GM18858 (cell line): ENCODE measurements at regions not wholly inside any gene's neighbourhood (a gene's known extent, or its start where the extent isn't known, plus 50 kb on each side); places are given as distances from the start of the nearest gene placed in this dataset.
A peak's percentile ranks its signal among the peaks of the same experiment; 100 is the strongest.
"Not testable (repeated sequence)": the region's sequence is repeated elsewhere in the genome, so short reads cannot be mapped to it uniquely, and the experiment has no call there.

Experiments
- ATAC-seq: cut with Tn5 transposase; IDR thresholded peaks from one replicate; pipeline ENCODE4 v1.9.1; 2021; ENCODE audit not compliant: unreplicated experiment

- ATAC-seq = no peak
Measured at GRCh38 chr12:102669056-102669455, 188.7 kb upstream of the IGF1 start.

- not testable (repeated sequence) for ATAC-seq
Measured at GRCh38 chr12:102666176-102666575, 185.8 kb upstream of the IGF1 start.

DNA sequence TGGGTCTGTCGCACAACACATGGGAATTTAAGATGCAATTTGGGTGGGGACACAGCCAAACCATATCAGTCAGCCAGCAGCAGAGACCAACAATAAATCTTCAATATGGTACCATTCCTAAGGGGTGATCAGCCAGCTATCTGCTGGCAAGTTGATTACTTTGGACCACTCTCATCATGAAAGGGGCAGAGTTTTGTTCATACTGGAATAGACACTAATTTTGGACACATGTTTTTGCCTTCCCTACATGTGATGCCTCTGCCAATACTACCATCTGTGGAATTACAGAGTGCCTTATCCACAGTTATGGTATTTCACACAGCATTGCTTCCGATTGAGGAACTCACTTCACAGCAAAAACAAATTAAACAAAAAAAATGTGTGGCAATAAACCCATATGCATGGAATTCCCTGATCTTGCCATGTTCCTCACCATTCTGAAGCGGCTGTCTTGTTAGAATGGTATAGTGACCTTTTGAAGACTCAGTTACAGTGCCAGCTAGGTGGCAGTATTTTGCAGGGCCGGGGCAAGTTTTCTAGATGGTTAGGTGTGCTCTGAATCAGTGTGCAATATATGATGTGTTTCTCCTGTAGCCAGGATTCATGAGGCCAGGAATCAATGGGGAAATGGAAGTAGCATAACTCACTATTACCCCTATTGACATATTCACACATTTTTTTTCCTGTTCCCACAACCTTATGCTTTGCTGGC is 179.0 kb upstream of the IGF1 start:
- ATAC-seq = no peak

- ATAC-seq = no peak
Measured at GRCh38 chr12:102653406-102653805, 173.0 kb upstream of the IGF1 start.

DNA sequence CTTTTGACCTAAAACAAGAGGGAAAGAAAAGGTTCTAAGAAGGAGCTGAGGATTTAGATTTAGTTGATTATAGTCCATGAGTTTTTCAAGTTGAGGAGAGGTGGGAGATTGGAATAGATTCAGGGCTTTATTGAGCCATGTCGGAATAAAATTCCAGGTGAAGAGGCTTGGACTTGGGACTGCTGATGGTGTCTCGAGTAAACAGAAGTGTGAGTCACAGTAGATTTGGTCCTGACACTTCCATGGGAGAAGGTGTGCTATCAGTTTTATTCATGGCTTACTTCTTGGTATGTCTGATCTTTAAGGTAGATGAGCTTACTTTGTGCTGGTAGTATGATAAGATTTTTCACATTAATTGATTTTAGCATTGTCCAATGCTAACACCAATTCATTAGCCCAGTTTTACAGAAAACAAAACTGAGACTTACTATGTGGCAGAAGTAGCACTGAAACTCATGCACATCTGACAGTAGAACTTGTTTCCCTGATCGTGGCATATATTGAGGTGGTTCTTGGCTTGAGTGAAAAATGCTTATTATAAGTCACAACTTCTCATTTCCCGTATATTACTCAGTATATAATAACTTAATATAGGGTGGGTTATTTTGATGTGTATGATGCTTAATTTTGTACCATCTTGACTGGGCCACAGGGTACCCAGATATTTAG is 172.4 kb upstream of the IGF1 start:
- ATAC-seq = no peak

- no peak for ATAC-seq
Measured at GRCh38 chr12:102645968-102646367, 165.6 kb upstream of the IGF1 start.

GRCh38 chr12:102643879-102644575 is 163.7 kb upstream of the IGF1 start:
- no peak for ATAC-seq

DNA sequence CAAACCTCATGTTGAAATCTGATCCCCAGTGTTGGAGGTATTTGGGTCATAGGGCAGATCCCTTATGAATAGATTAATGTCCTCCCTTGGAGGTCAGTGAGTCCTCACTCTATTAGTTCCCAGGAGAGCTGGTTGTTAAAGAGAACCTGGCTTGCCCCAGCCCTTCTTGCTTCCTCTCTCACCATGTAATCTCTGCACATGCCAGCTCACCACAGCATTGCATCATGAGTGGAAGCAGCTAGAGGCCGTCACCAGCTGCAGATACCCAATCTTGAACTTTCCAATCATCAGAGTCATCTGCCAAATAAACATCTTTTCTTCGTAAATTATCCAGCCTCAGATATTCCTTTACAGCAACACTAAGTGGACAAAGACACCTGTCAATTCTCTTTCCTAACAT is 161.8 kb upstream of the IGF1 start:
- ATAC-seq = no peak

GRCh38 chr12:102640658-102641057 is 160.3 kb upstream of the IGF1 start:
- ATAC-seq = peak; percentile 57

GRCh38 chr12:102638777-102639176 is 158.4 kb upstream of the IGF1 start:
- no peak for ATAC-seq

DNA sequence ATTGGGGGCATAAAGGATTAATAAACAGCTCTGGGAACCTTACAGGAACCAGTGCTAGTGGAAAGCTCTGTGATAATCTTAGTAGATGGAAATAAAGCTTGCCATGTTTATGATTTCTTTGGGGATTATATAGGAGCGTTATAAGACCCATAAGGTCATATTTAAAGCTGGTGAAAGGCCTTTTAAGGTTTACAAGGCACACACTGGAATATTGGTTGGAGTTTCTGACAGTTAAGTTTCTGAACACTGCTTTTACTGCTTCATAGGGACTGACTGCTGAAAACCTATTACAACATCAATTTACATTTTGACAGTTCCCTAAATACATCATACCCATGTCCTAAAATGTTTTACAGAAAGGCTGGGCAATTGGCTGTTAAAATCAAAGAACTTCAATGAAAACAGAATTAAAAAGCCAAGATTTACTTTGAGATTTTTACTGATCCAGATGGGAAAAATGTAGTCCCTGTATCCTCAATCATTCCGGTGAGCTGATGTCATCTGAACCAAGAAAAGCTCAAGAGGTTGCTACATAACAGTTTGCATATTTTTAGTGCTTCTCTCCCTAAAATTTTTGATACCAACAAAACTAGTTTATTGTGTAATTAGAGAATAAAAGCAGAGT is 153.7 kb upstream of the IGF1 start:
- no peak for ATAC-seq

DNA sequence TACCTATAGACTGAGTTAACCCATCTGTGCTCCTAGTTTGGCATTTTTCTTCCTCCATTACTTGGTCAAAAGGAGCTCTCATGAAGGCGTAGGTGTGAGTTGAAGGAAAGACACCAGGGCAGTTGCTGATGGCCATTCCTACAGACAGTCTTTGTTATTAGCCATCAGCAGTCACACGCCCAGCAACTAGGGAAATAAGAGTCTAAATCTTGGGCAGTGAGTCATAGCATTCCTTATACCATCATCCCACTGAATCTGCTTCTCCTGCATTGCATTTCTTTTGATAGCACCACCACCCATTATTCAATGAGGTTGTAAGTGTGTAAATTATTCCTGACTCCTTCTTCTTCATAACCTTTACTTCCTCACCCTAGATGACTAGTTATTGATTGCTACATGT is 150.9 kb upstream of the IGF1 start:
- no peak for ATAC-seq

DNA sequence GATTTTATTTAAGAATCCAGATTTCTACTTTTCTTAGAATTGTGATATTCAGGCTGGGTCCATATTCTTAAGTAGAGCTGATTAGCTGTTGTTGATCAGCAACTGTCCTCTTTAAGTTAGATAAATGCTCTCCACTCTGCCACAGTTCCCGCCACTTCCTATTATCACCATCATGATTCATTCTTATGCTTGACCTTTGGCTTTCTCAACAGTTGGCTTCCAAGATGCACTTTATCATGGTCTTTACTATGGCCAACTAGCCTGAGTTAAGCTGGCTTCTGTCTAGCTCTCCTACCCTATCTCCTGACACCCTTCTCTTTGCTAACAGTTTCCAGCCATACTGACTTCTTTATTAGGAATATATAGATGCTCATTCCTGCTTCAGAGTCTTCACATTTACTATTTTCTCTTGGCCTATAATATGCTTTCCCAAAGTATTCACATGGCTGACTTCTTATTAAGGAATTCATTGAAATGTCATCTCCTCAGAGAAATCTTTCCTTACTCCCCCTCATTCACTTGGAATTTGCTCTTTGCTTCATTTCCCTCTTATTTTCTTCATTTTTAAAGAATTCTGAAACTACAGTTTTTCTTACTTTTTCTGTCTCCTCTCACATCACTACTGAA is 149.0 kb upstream of the IGF1 start:
- no peak for ATAC-seq

DNA sequence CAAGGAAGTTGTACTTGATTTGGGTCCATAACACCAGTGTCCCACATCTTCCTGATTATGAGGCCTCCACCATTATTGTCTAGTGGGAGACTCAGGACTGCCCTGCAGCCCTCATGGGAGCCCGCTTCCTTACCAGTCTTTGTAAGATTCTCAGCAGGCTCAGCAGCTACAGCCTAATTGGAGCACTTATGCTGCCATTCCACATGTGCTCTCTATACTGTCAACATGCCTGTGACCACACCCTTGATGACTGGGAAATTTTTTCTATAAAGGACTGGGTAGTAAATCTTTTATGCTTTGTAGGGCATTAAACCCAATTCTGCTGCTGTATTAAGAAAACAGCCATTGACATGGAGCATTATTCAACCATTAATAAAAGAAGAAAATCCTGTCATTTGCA is 145.5 kb upstream of the IGF1 start:
- ATAC-seq = no peak

DNA sequence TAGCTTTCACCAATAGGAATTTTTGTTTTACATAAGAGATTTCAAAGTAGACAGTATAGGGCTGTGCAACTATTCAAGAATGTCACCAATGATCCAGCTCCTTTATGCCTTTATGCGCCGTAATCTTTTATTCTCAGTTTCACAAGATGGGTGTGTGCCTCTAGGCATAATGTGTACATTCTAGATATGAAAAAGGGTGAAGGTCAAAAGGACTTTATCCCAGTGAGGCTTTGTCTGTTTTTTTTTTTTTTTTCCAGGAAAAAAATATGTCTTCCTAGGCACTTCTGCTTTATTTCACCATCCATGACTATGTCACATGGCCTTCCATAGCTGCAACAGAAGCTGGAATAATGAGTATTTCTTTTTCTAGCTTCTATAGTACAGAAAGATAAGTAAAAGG is 142.3 kb upstream of the IGF1 start:
- no peak for ATAC-seq

GRCh38 chr12:102618197-102618877 is 138.0 kb upstream of the IGF1 start:
- no peak for ATAC-seq

DNA sequence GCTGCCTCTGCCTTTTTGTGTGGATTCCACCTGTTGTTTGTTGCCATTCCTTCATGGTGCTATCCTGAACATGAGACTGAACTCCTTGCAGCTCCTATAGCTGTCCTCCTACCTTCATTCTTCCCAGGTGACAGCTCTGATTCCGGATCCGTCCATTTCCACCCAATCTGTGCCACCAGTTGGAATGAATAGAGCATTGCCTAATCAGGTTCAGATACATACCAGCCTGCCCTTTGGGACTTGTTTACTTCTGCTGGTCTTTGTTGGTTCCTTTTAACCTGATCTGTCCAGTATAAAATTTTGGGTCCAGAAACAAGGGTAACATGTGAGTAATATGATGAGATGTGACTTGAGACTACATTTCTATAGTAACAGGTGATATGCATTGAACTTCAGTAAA is 136.3 kb upstream of the IGF1 start:
- no peak for ATAC-seq

DNA sequence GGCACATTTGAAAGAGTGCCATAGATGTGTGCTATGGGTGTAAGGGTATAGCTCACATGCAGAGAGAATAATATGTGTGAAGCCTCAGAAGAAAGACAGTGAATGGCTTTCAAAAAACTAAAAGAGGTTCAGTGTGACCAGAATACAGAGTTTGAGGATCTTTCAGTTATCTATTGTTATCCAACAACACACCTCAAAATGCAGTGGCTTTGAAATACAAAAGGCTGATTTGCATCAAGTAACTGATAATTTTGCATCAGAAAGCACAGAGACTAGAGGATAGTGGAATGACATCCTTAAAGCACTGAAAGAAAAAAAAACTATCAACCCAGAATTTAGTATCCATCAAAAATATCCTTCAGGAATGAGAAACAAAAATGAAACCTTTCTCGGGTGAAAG is 131.6 kb upstream of the IGF1 start:
- ATAC-seq = no peak

DNA sequence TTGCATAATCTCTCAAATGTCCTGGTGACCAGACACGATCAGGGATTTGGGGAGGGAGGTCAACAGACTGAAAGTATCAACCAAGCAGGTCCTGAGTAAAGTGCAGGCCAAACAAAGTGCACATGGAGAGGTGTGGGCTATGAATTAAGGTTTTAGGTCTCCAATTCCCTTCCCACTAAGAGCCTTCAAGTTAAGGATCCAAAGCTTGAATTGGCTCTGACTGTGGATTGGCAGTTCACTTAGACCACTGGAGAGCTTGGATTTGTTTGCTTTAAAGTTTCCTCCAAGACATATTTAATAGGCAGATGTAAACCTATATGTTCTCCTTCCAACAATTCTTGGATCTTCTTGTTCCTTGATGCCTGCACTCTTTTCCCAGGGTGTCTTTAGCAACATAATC is 129.6 kb upstream of the IGF1 start:
- no peak for ATAC-seq

DNA sequence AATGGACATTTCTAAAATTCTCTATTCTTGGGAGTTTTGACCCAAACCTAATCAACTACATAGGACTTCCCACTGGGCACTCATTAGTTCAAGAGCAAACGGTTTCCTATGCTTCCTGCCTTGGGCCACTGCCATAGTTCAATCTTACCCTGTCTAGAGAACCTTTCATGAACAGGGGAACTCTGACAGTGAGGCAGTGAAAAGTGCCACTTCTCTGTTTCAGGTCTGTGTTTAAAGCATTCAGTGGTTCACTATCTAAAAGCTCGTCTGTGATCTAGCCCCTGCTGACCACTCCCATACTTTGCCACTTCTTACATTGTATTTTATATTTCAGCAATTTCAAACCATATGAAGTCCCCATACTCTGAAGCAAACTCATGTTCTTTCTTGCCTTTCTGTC is 122.7 kb upstream of the IGF1 start:
- ATAC-seq = no peak

- no peak for ATAC-seq
Measured at GRCh38 chr12:102602521-102602920, 122.2 kb upstream of the IGF1 start.
